Thyroid gland (tissue), 4 donors: ENCODE measurements at regions not wholly inside any gene's neighbourhood (a gene's known extent, or its start where the extent isn't known, plus 50 kb on each side); places are given as distances from the start of the nearest gene placed in this dataset.

ENCODE experiments used
- POLR2A ChIP-seq, 2 donors: fragments of 450-650 bp; IDR thresholded peaks; one replicate each; pipeline ENCODE4 v1.6.1; 2017; ENCODE audit warnings: antibody characterized with exemption in 2 of 2, mild to moderate bottlenecking in 2 of 2, moderate library complexity in 1 of 2
- TF ChIP-seq, protein P1 (sequence below), 6 experiments: fragments of 200-600 bp in 3 of 6; fragments of 450-650 bp in 3 of 6; sonication (generic) in 3 of 6; IDR thresholded peaks; one replicate each; pipeline ENCODE4 v1.5.1; 2016 to 2019; ENCODE audit warnings: antibody characterized with exemption in 6 of 6, mild to moderate bottlenecking in 2 of 6, inconsistent platforms in 1 of 6, moderate library complexity in 1 of 6

DNA sequence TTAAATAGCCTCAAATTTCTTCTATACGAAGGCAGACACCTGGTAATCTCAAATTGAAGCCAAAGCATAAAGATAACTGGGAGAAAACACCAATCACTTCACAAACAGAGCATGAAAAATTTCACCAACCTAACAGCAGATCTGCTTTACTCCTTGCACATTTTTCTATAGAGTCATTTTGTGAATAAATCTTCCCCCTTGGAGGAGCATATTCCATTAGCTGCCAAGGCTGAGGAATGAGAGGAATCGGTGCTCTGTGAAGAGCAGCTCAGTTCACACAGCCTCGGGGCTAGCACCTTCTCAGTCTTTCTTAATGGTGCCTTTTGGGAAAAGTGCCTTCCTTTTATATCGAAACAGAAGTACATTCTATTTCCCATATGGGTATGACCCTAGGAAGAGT is 1313.7 kb upstream of the NRXN1 start:
- TF ChIP-seq, protein P1, sequence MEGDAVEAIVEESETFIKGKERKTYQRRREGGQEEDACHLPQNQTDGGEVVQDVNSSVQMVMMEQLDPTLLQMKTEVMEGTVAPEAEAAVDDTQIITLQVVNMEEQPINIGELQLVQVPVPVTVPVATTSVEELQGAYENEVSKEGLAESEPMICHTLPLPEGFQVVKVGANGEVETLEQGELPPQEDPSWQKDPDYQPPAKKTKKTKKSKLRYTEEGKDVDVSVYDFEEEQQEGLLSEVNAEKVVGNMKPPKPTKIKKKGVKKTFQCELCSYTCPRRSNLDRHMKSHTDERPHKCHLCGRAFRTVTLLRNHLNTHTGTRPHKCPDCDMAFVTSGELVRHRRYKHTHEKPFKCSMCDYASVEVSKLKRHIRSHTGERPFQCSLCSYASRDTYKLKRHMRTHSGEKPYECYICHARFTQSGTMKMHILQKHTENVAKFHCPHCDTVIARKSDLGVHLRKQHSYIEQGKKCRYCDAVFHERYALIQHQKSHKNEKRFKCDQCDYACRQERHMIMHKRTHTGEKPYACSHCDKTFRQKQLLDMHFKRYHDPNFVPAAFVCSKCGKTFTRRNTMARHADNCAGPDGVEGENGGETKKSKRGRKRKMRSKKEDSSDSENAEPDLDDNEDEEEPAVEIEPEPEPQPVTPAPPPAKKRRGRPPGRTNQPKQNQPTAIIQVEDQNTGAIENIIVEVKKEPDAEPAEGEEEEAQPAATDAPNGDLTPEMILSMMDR (IDR thresholded peaks at IDR 0.05): no peak
- TF ChIP-seq POLR2A (IDR thresholded peaks at IDR 0.05): no peak
